ENCODE measurements at regions not wholly inside any gene's neighbourhood (a gene's known extent, or its start where the extent isn't known, plus 50 kb on each side); places are given as distances from the start of the nearest gene placed in this dataset.
A peak's percentile ranks its signal among the peaks of the same experiment; 100 is the strongest.

GRCh38 chr10:83908506-83908905 lies 230.8 kb upstream of the GHITM start:
- Histone ChIP-seq H3K27me3 (ENCODE audit: insufficient read depth, low read depth, severe bottlenecking) (no peaks in the 10 kb centered on the region), H3K4me3 (ENCODE audit: low read depth, low read length) (no peak overlapping the region), H3K9me3 (ENCODE audit: severe bottlenecking) (no peaks in the 10 kb centered on the region), H3K36me3 (no peaks in the 10 kb centered on the region), H3K27ac (no peak overlapping the region)
- TF ChIP-seq, protein P1, sequence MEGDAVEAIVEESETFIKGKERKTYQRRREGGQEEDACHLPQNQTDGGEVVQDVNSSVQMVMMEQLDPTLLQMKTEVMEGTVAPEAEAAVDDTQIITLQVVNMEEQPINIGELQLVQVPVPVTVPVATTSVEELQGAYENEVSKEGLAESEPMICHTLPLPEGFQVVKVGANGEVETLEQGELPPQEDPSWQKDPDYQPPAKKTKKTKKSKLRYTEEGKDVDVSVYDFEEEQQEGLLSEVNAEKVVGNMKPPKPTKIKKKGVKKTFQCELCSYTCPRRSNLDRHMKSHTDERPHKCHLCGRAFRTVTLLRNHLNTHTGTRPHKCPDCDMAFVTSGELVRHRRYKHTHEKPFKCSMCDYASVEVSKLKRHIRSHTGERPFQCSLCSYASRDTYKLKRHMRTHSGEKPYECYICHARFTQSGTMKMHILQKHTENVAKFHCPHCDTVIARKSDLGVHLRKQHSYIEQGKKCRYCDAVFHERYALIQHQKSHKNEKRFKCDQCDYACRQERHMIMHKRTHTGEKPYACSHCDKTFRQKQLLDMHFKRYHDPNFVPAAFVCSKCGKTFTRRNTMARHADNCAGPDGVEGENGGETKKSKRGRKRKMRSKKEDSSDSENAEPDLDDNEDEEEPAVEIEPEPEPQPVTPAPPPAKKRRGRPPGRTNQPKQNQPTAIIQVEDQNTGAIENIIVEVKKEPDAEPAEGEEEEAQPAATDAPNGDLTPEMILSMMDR (IDR thresholded peaks at IDR 0.05; ENCODE audit: low read depth, low read length): no peak
- DNase-seq: peak; percentile 22

- Histone ChIP-seq H3K36me3 (no peaks in the 10 kb centered on the region), H3K27me3 (ENCODE audit: insufficient read depth, low read depth, severe bottlenecking) (no peaks in the 10 kb centered on the region), H3K27ac (no peak overlapping the region), H3K4me3 (ENCODE audit: low read depth, low read length) (no peak overlapping the region), H3K9me3 (ENCODE audit: severe bottlenecking) (no peaks in the 10 kb centered on the region)
- TF ChIP-seq, protein P1 (IDR thresholded peaks at IDR 0.05; ENCODE audit: low read depth, low read length): no peak
- no peak for DNase-seq
Observed at GRCh38 chr10:83909001-83909400, 230.3 kb upstream of the GHITM start.

DNA sequence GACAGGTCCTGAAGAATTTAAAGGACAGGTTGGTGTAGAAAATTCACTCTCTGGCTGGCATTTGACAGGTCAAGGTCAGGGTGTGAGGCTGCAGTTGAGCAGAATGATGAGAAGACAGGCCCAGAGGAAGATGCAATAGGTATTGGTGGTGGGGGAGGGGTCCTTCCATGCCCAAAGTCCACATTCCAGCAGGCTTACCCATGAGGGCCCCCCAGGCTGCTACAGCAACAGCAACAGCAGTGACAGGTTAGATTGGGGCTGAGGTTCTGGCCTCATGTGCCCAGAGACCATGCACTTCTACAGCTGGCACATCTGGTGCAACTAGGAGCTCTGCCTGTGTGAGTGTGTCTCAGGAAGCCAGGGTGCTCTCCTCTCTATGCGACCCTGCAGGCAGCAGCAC lies 223.5 kb upstream of the GHITM start:
- Histone ChIP-seq H3K27me3 (ENCODE audit: insufficient read depth, low read depth, severe bottlenecking) (no peaks in the 10 kb centered on the region), H3K27ac (no peak overlapping the region), H3K36me3 (no peaks in the 10 kb centered on the region), H3K4me3 (ENCODE audit: low read depth, low read length) (no peak overlapping the region), H3K9me3 (ENCODE audit: severe bottlenecking) (no peaks in the 10 kb centered on the region)
- DNase-seq: no peak
- TF ChIP-seq, protein P1 (IDR thresholded peaks at IDR 0.05; ENCODE audit: low read depth, low read length): no peak

GRCh38 chr10:83917537-83918506 lies 221.5 kb upstream of the GHITM start:
- DNase-seq: no peak
- H3K27me3 ChIP-seq (ENCODE audit: insufficient read depth, low read depth, severe bottlenecking): no peaks in the 10 kb centered on the region
- TF ChIP-seq, protein P1 (IDR thresholded peaks at IDR 0.05; ENCODE audit: low read depth, low read length): peak; percentile 29; the same call in 1 of the 2 replicates
- no peaks in the 10 kb centered on the region for H3K9me3 ChIP-seq (ENCODE audit: severe bottlenecking)
- no peaks in the 10 kb centered on the region for H3K36me3 ChIP-seq
- no peak overlapping the region for H3K27ac ChIP-seq
- H3K4me3 ChIP-seq (ENCODE audit: low read depth, low read length): no peak overlapping the region

- TF ChIP-seq, protein P1 (IDR thresholded peaks at IDR 0.05; ENCODE audit: low read depth, low read length): no peak
- DNase-seq: no peak
- Histone ChIP-seq H3K27me3 (ENCODE audit: insufficient read depth, low read depth, severe bottlenecking) (no peaks in the 10 kb centered on the region), H3K4me3 (ENCODE audit: low read depth, low read length) (no peak overlapping the region), H3K36me3 (no peaks in the 10 kb centered on the region), H3K27ac (no peak overlapping the region), H3K9me3 (ENCODE audit: severe bottlenecking) (no peaks in the 10 kb centered on the region)
Observed at GRCh38 chr10:83919187-83919586, 220.1 kb upstream of the GHITM start.
